ENCODE measurements at regions not wholly inside any gene's neighbourhood (a gene's known extent, or its start where the extent isn't known, plus 50 kb on each side); places are given as distances from the start of the nearest gene placed in this dataset.

GRCh38 chr10:84676536-84676935 is 348.1 kb downstream of the CCSER2 start:
- TF ChIP-seq CTCF (IDR thresholded peaks at IDR 0.05): no peak
- no peak for TF ChIP-seq POLR2A (IDR thresholded peaks at IDR 0.05)
